ENCODE measurements at regions not wholly inside any gene's neighbourhood (a gene's known extent, or its start where the extent isn't known, plus 50 kb on each side); places are given as distances from the start of the nearest gene placed in this dataset.
"Not testable (repeated sequence)": the region's sequence is repeated elsewhere in the genome, so short reads cannot be mapped to it uniquely, and the experiment has no call there.

GRCh38 chr18:57949335-57949734, 94.7 kb upstream of the NEDD4L start:
- not testable (repeated sequence) for H3K27ac Mint-ChIP-seq; ATAC-seq; H3K36me3 Mint-ChIP-seq; H3K4me3 Mint-ChIP-seq; DNase-seq (ENCODE audit: low spot score); H3K9me3 Mint-ChIP-seq; H3K27me3 Mint-ChIP-seq; H3K4me1 Mint-ChIP-seq (ENCODE audit: low read depth in 2 of 2)

GRCh38 chr18:57947117-57947516, 96.9 kb upstream of the NEDD4L start:
- Mint-ChIP-seq H3K27ac (no peak overlapping the region), H3K4me3 (no peak overlapping the region), H3K36me3 (no peaks in the 10 kb centered on the region), H3K27me3 (peaks cover 6 to 8% of the 10 kb centered on the region in 2 donors), H3K4me1 (ENCODE audit: low read depth in 2 of 2) (no peaks in the 10 kb centered on the region), H3K9me3 (no peaks in the 10 kb centered on the region)
- no peak for DNase-seq (ENCODE audit: low spot score)
- ATAC-seq: no peak

GRCh38 chr18:57943723-57944122, 100.3 kb upstream of the NEDD4L start:
- ATAC-seq (no peak), DNase-seq (ENCODE audit: low spot score) (no peak)
- Mint-ChIP-seq H3K4me1 (ENCODE audit: low read depth in 2 of 2) (no peaks in the 10 kb centered on the region), H3K36me3 (no peaks in the 10 kb centered on the region), H3K9me3 (no peaks in the 10 kb centered on the region), H3K27ac (no peak overlapping the region), H3K4me3 (no peak overlapping the region), H3K27me3 (peaks cover 7 to 8% of the 10 kb centered on the region in 2 donors)

GRCh38 chr18:57942493-57942892, 101.5 kb upstream of the NEDD4L start:
- ATAC-seq (no peak), DNase-seq (ENCODE audit: low spot score) (no peak)
- H3K27me3 Mint-ChIP-seq: peaks cover 10 to 16% of the 10 kb centered on the region in 2 donors
- H3K4me3 Mint-ChIP-seq: no peak overlapping the region
- H3K27ac Mint-ChIP-seq: no peak overlapping the region
- H3K4me1 Mint-ChIP-seq (ENCODE audit: low read depth in 2 of 2): no peaks in the 10 kb centered on the region
- H3K9me3 Mint-ChIP-seq: no peaks in the 10 kb centered on the region
- no peaks in the 10 kb centered on the region for H3K36me3 Mint-ChIP-seq

GRCh38 chr18:57941841-57942489, 102.1 kb upstream of the NEDD4L start:
- ATAC-seq (no peak), DNase-seq (ENCODE audit: low spot score) (no peak)
- Mint-ChIP-seq H3K27ac (no peak overlapping the region), H3K4me3 (no peak overlapping the region), H3K27me3 (peaks cover 10 to 16% of the 10 kb centered on the region in 2 donors), H3K36me3 (no peaks in the 10 kb centered on the region), H3K9me3 (no peaks in the 10 kb centered on the region), H3K4me1 (ENCODE audit: low read depth in 2 of 2) (no peaks in the 10 kb centered on the region)

- Mint-ChIP-seq H3K36me3 (no peaks in the 10 kb centered on the region), H3K4me1 (ENCODE audit: low read depth in 2 of 2) (no peaks in the 10 kb centered on the region), H3K4me3 (no peak overlapping the region), H3K27ac (no peak overlapping the region), H3K27me3 (peaks cover 10 to 16% of the 10 kb centered on the region in 2 donors), H3K9me3 (no peaks in the 10 kb centered on the region)
- no peak for DNase-seq (ENCODE audit: low spot score)
- ATAC-seq: no peak
Measured at GRCh38 chr18:57940166-57940660, 103.8 kb upstream of the NEDD4L start.

- ATAC-seq: not testable (repeated sequence)
Measured at GRCh38 chr18:57934375-57934774, 109.7 kb upstream of the NEDD4L start.

GRCh38 chr18:57931038-57931437, 113.0 kb upstream of the NEDD4L start:
- no peaks in the 10 kb centered on the region for H3K9me3 Mint-ChIP-seq
- ATAC-seq (no peak), DNase-seq (ENCODE audit: low spot score) (no peak)
- peaks cover 0 to 7% of the 10 kb centered on the region in 2 donors for H3K27me3 Mint-ChIP-seq
- no peaks in the 10 kb centered on the region for H3K36me3 Mint-ChIP-seq
- no peak overlapping the region for H3K27ac Mint-ChIP-seq
- H3K4me3 Mint-ChIP-seq: no peak overlapping the region
- H3K4me1 Mint-ChIP-seq (ENCODE audit: low read depth in 2 of 2): peaks cover 0 to 2% of the 10 kb centered on the region in 2 donors

More at GRCh38 chr18:57934375-57934774, 109.7 kb upstream of the NEDD4L start:
- H3K9me3 Mint-ChIP-seq; H3K4me3 Mint-ChIP-seq; H3K27me3 Mint-ChIP-seq; H3K36me3 Mint-ChIP-seq; H3K4me1 Mint-ChIP-seq (ENCODE audit: low read depth in 2 of 2); H3K27ac Mint-ChIP-seq; DNase-seq (ENCODE audit: low spot score): not testable (repeated sequence)

- Mint-ChIP-seq H3K4me1 (ENCODE audit: low read depth in 2 of 2) (peaks cover 0 to 2% of the 10 kb centered on the region in 2 donors), H3K36me3 (no peaks in the 10 kb centered on the region), H3K4me3 (no peak overlapping the region), H3K27ac (no peak overlapping the region), H3K27me3 (peaks cover 0 to 7% of the 10 kb centered on the region in 2 donors), H3K9me3 (no peaks in the 10 kb centered on the region)
- DNase-seq (ENCODE audit: low spot score) (no peak), ATAC-seq (no peak)
Measured at GRCh38 chr18:57930476-57930875, 113.5 kb upstream of the NEDD4L start.

GRCh38 chr18:57929922-57930321, 114.1 kb upstream of the NEDD4L start:
- H3K36me3 Mint-ChIP-seq: no peaks in the 10 kb centered on the region
- H3K27me3 Mint-ChIP-seq: peaks cover 0 to 7% of the 10 kb centered on the region in 2 donors
- H3K4me3 Mint-ChIP-seq: no peak overlapping the region
- H3K27ac Mint-ChIP-seq: no peak overlapping the region
- ATAC-seq: no peak
- no peaks in the 10 kb centered on the region for H3K9me3 Mint-ChIP-seq
- peaks cover 0 to 2% of the 10 kb centered on the region in 2 donors for H3K4me1 Mint-ChIP-seq (ENCODE audit: low read depth in 2 of 2)
- no peak for DNase-seq (ENCODE audit: low spot score)

GRCh38 chr18:57928466-57928865, 115.6 kb upstream of the NEDD4L start:
- Mint-ChIP-seq H3K27ac (no peak overlapping the region), H3K9me3 (no peaks in the 10 kb centered on the region), H3K4me1 (ENCODE audit: low read depth in 2 of 2) (peaks cover 0 to 2% of the 10 kb centered on the region in 2 donors), H3K27me3 (peaks cover 0 to 13% of the 10 kb centered on the region in 2 donors), H3K36me3 (no peaks in the 10 kb centered on the region), H3K4me3 (no peak overlapping the region)
- ATAC-seq (no peak), DNase-seq (ENCODE audit: low spot score) (no peak)

GRCh38 chr18:57927511-57927910, 116.5 kb upstream of the NEDD4L start:
- Mint-ChIP-seq H3K36me3 (no peaks in the 10 kb centered on the region), H3K27me3 (peaks cover 0 to 13% of the 10 kb centered on the region in 2 donors), H3K4me1 (ENCODE audit: low read depth in 2 of 2) (peaks cover 0 to 2% of the 10 kb centered on the region in 2 donors), H3K27ac (no peak overlapping the region), H3K4me3 (no peak overlapping the region), H3K9me3 (no peaks in the 10 kb centered on the region)
- ATAC-seq (no peak), DNase-seq (ENCODE audit: low spot score) (no peak)

- H3K27ac Mint-ChIP-seq: no peak overlapping the region
- no peaks in the 10 kb centered on the region for H3K36me3 Mint-ChIP-seq
- no peaks in the 10 kb centered on the region for H3K4me1 Mint-ChIP-seq (ENCODE audit: low read depth in 2 of 2)
- ATAC-seq: no peak
- H3K4me3 Mint-ChIP-seq: no peak overlapping the region
- H3K27me3 Mint-ChIP-seq: peaks cover 0 to 13% of the 10 kb centered on the region in 2 donors
- no peak for DNase-seq (ENCODE audit: low spot score)
- H3K9me3 Mint-ChIP-seq: no peaks in the 10 kb centered on the region
Measured at GRCh38 chr18:57925706-57926105, 118.3 kb upstream of the NEDD4L start.

- H3K9me3 Mint-ChIP-seq: no peaks in the 10 kb centered on the region
- H3K4me3 Mint-ChIP-seq: no peak overlapping the region
- H3K36me3 Mint-ChIP-seq: no peaks in the 10 kb centered on the region
- ATAC-seq: no peak
- no peak overlapping the region for H3K27ac Mint-ChIP-seq
- H3K27me3 Mint-ChIP-seq: peaks cover 0 to 6% of the 10 kb centered on the region in 2 donors
- H3K4me1 Mint-ChIP-seq (ENCODE audit: low read depth in 2 of 2): no peaks in the 10 kb centered on the region
- DNase-seq (ENCODE audit: low spot score): no peak
Measured at GRCh38 chr18:57923611-57924010, 120.4 kb upstream of the NEDD4L start.

GRCh38 chr18:57922885-57923284, 119.8 kb upstream of the ATP8B1 start:
- H3K36me3 Mint-ChIP-seq: no peaks in the 10 kb centered on the region
- H3K9me3 Mint-ChIP-seq: no peaks in the 10 kb centered on the region
- H3K4me1 Mint-ChIP-seq (ENCODE audit: low read depth in 2 of 2): no peaks in the 10 kb centered on the region
- H3K27me3 Mint-ChIP-seq: peaks cover 0 to 6% of the 10 kb centered on the region in 2 donors
- no peak overlapping the region for H3K4me3 Mint-ChIP-seq
- ATAC-seq: no peak
- no peak overlapping the region for H3K27ac Mint-ChIP-seq
- no peak for DNase-seq (ENCODE audit: low spot score)
